GM12878 (cell line): ENCODE measurements at regions not wholly inside any gene's neighbourhood (a gene's known extent, or its start where the extent isn't known, plus 50 kb on each side); places are given as distances from the start of the nearest gene placed in this dataset.

ENCODE experiments used
- ATF2 ChIP-seq: IDR thresholded peaks from 2 replicates; pipeline ENCODE4 v1.6.1; 2012; ENCODE audit warnings: low read length, inconsistent platforms
- BACH1 ChIP-seq: fragments of 450-650 bp; IDR thresholded peaks from 2 replicates; pipeline ENCODE4 v1.6.1; 2017; ENCODE audit warnings: mild to moderate bottlenecking, borderline replicate concordance
- CBFB ChIP-seq: IDR thresholded peaks from 2 replicates; pipeline ENCODE4 v1.6.1; 2016; ENCODE audit warnings: antibody characterized with exemption, low read depth
- CREB1 ChIP-seq: IDR thresholded peaks from 2 replicates; pipeline ENCODE4 v1.6.1; 2012; ENCODE audit warnings: low read depth, mild to moderate bottlenecking, inconsistent platforms
- MEF2A ChIP-seq: IDR thresholded peaks from 2 replicates; pipeline ENCODE4 v1.6.1; 2011; ENCODE audit warnings: low read depth, mild to moderate bottlenecking, low read length, moderate library complexity; ENCODE audit not compliant: insufficient read depth
- POLR2A ChIP-seq: IDR thresholded peaks from 2 replicates; pipeline ENCODE4 v1.6.1; 2011; ENCODE audit warnings: low read depth, mild to moderate bottlenecking, low read length
- POLR2AphosphoS5 ChIP-seq: IDR thresholded peaks from 2 replicates; pipeline ENCODE4 v1.6.1; 2011; ENCODE audit warnings: mild to moderate bottlenecking, low read length, inconsistent platforms
- SP1 ChIP-seq: IDR thresholded peaks from one replicate; pipeline ENCODE4 v1.6.1; 2011; ENCODE audit warnings: low read depth, low read length
- SUPT20H ChIP-seq: IDR thresholded peaks from 2 replicates; pipeline ENCODE4 v1.6.1; 2011; ENCODE audit warnings: low read depth, mild to moderate bottlenecking, low read length, moderate library complexity, borderline replicate concordance; ENCODE audit not compliant: control insufficient read depth
- TCF7 ChIP-seq: IDR thresholded peaks from 2 replicates; pipeline ENCODE4 v1.6.1; 2014; ENCODE audit warnings: antibody characterized with exemption, borderline replicate concordance
- ZNF217 ChIP-seq: fragments of 450-650 bp; IDR thresholded peaks from 2 replicates; pipeline ENCODE4 v1.6.1; 2017; ENCODE audit warnings: antibody characterized with exemption, mild to moderate bottlenecking
- TF ChIP-seq, protein P1 (sequence below), 3 experiments: IDR thresholded peaks in 2 of 3; conservative IDR thresholded peaks in 1 of 3; 2 replicates each; pipeline ENCODE4 v1.5.1; 2011; ENCODE audit warnings: low read depth in 3 of 3, low read length in 3 of 3, mild to moderate bottlenecking in 3 of 3, control low read depth in 2 of 3, moderate library complexity in 2 of 3, inconsistent platforms in 1 of 3, mixed read lengths in 1 of 3; ENCODE audit not compliant: control insufficient read depth in 2 of 3, insufficient read depth in 1 of 3; ENCODE audit errors: extremely low read depth in 1 of 3

- no peak for TF ChIP-seq CREB1
- no peak for TF ChIP-seq ZNF217
- TF ChIP-seq, protein P1, sequence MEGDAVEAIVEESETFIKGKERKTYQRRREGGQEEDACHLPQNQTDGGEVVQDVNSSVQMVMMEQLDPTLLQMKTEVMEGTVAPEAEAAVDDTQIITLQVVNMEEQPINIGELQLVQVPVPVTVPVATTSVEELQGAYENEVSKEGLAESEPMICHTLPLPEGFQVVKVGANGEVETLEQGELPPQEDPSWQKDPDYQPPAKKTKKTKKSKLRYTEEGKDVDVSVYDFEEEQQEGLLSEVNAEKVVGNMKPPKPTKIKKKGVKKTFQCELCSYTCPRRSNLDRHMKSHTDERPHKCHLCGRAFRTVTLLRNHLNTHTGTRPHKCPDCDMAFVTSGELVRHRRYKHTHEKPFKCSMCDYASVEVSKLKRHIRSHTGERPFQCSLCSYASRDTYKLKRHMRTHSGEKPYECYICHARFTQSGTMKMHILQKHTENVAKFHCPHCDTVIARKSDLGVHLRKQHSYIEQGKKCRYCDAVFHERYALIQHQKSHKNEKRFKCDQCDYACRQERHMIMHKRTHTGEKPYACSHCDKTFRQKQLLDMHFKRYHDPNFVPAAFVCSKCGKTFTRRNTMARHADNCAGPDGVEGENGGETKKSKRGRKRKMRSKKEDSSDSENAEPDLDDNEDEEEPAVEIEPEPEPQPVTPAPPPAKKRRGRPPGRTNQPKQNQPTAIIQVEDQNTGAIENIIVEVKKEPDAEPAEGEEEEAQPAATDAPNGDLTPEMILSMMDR (IDR thresholded peaks at IDR 0.05 in 2 of 3, conservative IDR thresholded peaks at IDR 0.05 in 1 of 3; ENCODE audit: control insufficient read depth in 2 of 3, extremely low read depth in 1 of 3, insufficient read depth in 1 of 3, low read depth in 3 of 3, low read length in 3 of 3): no peak
- TF ChIP-seq CBFB: no peak
- no peak for TF ChIP-seq SP1
- no peak for TF ChIP-seq ATF2
- no peak for TF ChIP-seq TCF7
- no peak for TF ChIP-seq SUPT20H
- no peak for TF ChIP-seq MEF2A
- no peak for TF ChIP-seq BACH1
- TF ChIP-seq POLR2A: no peak
- TF ChIP-seq POLR2AphosphoS5: no peak
Observed at GRCh38 chr3:3951071-3951470, 151.8 kb downstream of the LRRN1 start.
